Activated CD8-positive, alpha-beta memory T cell treated with anti-CD3 and anti-CD28 coated beads, Interleukin-2, amount 50 U/mL, for 1 hour (primary cell): ENCODE measurements at regions not wholly inside any gene's neighbourhood (a gene's known extent, or its start where the extent isn't known, plus 50 kb on each side); places are given as distances from the start of the nearest gene placed in this dataset.

ENCODE experiments used
- DNase-seq: peaks from one replicate; pipeline ENCODE4 v3.0.0-alpha.2; 2020; ENCODE audit errors: extremely low read depth

- no peak for DNase-seq
Measured at GRCh38 chr1:82451191-82451590, 650.5 kb downstream of the ADGRL2 start.

- no peak for DNase-seq
Measured at GRCh38 chr1:82449506-82450057, 648.8 kb downstream of the ADGRL2 start.

- no peak for DNase-seq
Measured at GRCh38 chr1:82446955-82447354, 646.2 kb downstream of the ADGRL2 start.

- no peak for DNase-seq
Measured at GRCh38 chr1:82446236-82446635, 645.5 kb downstream of the ADGRL2 start.

- DNase-seq: no peak
Measured at GRCh38 chr1:82445827-82446226, 645.1 kb downstream of the ADGRL2 start.

- no peak for DNase-seq
Measured at GRCh38 chr1:82445132-82445531, 644.4 kb downstream of the ADGRL2 start.

- DNase-seq: no peak
Measured at GRCh38 chr1:82441402-82441801, 640.7 kb downstream of the ADGRL2 start.

- no peak for DNase-seq
Measured at GRCh38 chr1:82423174-82423815, 622.6 kb downstream of the ADGRL2 start.

GRCh38 chr1:82421782-82422181 lies 621.0 kb downstream of the ADGRL2 start:
- DNase-seq: no peak

GRCh38 chr1:82420584-82420983 lies 619.9 kb downstream of the ADGRL2 start:
- no peak for DNase-seq

GRCh38 chr1:82411605-82412004 lies 610.9 kb downstream of the ADGRL2 start:
- DNase-seq: no peak

GRCh38 chr1:82405333-82405732 lies 604.6 kb downstream of the ADGRL2 start:
- no peak for DNase-seq

- no peak for DNase-seq
Measured at GRCh38 chr1:82401116-82401515, 600.4 kb downstream of the ADGRL2 start.

GRCh38 chr1:82400521-82400920 lies 599.8 kb downstream of the ADGRL2 start:
- no peak for DNase-seq

- DNase-seq: no peak
Measured at GRCh38 chr1:82399093-82399492, 598.4 kb downstream of the ADGRL2 start.

- no peak for DNase-seq
Measured at GRCh38 chr1:82398357-82398756, 597.6 kb downstream of the ADGRL2 start.

GRCh38 chr1:82395440-82395839 lies 594.7 kb downstream of the ADGRL2 start:
- DNase-seq: no peak

- no peak for DNase-seq
Measured at GRCh38 chr1:82392946-82393345, 592.2 kb downstream of the ADGRL2 start.

- no peak for DNase-seq
Measured at GRCh38 chr1:82392513-82392912, 591.8 kb downstream of the ADGRL2 start.

- no peak for DNase-seq
Measured at GRCh38 chr1:82391712-82392111, 591.0 kb downstream of the ADGRL2 start.

- no peak for DNase-seq
Measured at GRCh38 chr1:82390627-82391026, 589.9 kb downstream of the ADGRL2 start.

- DNase-seq: no peak
Measured at GRCh38 chr1:82388679-82389078, 587.9 kb downstream of the ADGRL2 start.

GRCh38 chr1:82387012-82387366 lies 586.3 kb downstream of the ADGRL2 start:
- no peak for DNase-seq

GRCh38 chr1:82386365-82387011 lies 585.8 kb downstream of the ADGRL2 start:
- DNase-seq: no peak
